Aorta (tissue), 5 donors: ENCODE measurements at regions not wholly inside any gene's neighbourhood (a gene's known extent, or its start where the extent isn't known, plus 50 kb on each side); places are given as distances from the start of the nearest gene placed in this dataset.

Source experiments
- ATAC-seq: fragments of 200-7000 bp; cut with Tn5 transposase; one replicate; pipeline ENCODE4 v1.9.1; 2022; ENCODE audit warnings: moderate library complexity; ENCODE audit not compliant: low FRiP score
- DNase-seq, 2 donors: peaks; one replicate each; pipeline ENCODE4 v3.0.0-alpha.2; 2020
- H3K27ac ChIP-seq, 2 donors: one replicate each; pipeline ENCODE4 v1.5.1; 2013; ENCODE audit warnings: low read length in 2 of 2, mild to moderate bottlenecking in 2 of 2, moderate library complexity in 2 of 2, control low read depth in 1 of 2, inconsistent platforms in 1 of 2, low read depth in 1 of 2
- H3K27me3 ChIP-seq, 2 donors: one replicate each; pipeline ENCODE4 v1.6.1; 2013; ENCODE audit warnings: control low read depth in 1 of 2, low read length in 1 of 2, mild to moderate bottlenecking in 1 of 2, moderate library complexity in 1 of 2; ENCODE audit not compliant: insufficient read depth in 2 of 2, control insufficient read depth in 1 of 2
- H3K36me3 ChIP-seq, 2 donors: one replicate each; pipeline ENCODE4 v1.6.1; 2013; ENCODE audit warnings: control low read depth in 1 of 2, low read length in 1 of 2, mild to moderate bottlenecking in 1 of 2; ENCODE audit not compliant: insufficient read depth in 2 of 2, control insufficient read depth in 1 of 2
- H3K4me1 ChIP-seq, 2 donors: one replicate each; pipeline ENCODE4 v1.6.1; 2013; ENCODE audit warnings: low read length in 2 of 2, control low read depth in 1 of 2, mild to moderate bottlenecking in 1 of 2, moderate library complexity in 1 of 2; ENCODE audit not compliant: insufficient read depth in 2 of 2, control insufficient read depth in 1 of 2
- H3K4me3 ChIP-seq, 2 donors: one replicate each; pipeline ENCODE4 v1.5.1; 2013; ENCODE audit warnings: low read length in 2 of 2, control low read depth in 1 of 2, mild to moderate bottlenecking in 1 of 2
- H3K9me3 ChIP-seq: one replicate; pipeline ENCODE4 v1.6.1; 2013; ENCODE audit warnings: mild to moderate bottlenecking, low read length; ENCODE audit not compliant: control insufficient read depth
- WGBS, 2 donors: extraction: QIAGEN DNeasy Blood & Tissue Kit; methylation state at CpG; one replicate each; pipeline ENCODE4 v1.1.7; 2013; 5-methylcytosine and 5-hydroxymethylcytosine counted together
- intact Hi-C, 2 donors: fragments of 100-400 bp; cut with DNase I; formaldehyde crosslinking; loops; one replicate each; pipeline versions ENCODE4 v1.14.2 to v1.15.0; 2022
- donor health status: healthy with polysubstance abuse.
- donor health status: Bipolar disorder and iron deficiency.
- donor health status: DM: no; HTN: no; CAD: no.
- donor health status: DM: no; HTN: no; CAD: no.
- donor health status: DM: yes; HTN: yes; CAD: no.

DNA sequence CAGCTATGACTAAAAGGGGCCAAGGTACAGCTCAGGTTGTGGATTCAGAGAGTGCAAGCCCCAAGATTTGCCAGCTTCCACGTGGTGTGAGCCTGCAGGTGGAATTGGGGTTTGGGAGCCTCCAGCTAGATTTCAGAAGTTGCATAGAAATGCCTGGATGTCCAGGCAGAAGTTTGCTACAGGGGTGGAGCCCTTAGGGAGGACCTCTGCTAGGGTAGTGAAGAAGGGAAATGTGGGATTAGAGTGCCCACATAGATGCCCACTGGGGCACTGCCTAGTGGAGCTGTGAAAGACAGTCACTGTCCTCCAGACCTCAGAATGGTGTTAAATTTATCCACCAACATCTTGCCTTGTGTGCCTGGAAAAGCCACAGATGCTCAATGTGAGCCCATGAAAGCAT, 255.1 kb downstream of the BMP2 start:
- ATAC-seq (no peak), DNase-seq (no peak)
- Histone ChIP-seq H3K36me3 (no peaks in the 10 kb centered on the region), H3K27me3 (peaks cover 0 to 2% of the 10 kb centered on the region in 2 donors), H3K4me1 (no peaks in the 10 kb centered on the region), H3K9me3 (no peaks in the 10 kb centered on the region), H3K27ac (no peak overlapping the region), H3K4me3 (no peak overlapping the region)
- 56 to 67% methylated on average over 1 of the region's 1 CpG for WGBS, 2 donors
- intact Hi-C loops = no loop called here

DNA sequence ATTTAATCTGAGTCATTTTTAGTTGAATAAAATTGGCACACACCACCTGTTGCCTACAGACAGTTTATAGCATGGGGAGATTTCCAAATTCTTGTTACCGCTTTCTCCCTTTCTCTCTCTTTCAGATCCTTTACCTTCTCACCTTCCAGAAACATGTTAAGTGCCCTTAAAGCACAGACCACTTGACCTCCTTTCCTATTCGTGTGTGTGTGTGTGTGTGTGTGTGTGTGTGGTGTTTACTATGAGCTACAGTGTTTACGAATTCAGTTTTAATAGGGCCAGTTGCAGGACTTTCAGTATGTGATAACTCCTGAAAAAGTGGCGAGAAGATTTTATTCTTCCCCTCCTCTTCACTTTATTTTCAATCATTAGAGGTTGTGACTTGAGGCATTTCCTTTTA, 258.1 kb downstream of the BMP2 start:
- Histone ChIP-seq H3K36me3 (no peaks in the 10 kb centered on the region), H3K4me3 (no peak overlapping the region), H3K4me1 (no peaks in the 10 kb centered on the region), H3K27me3 (peaks cover 0 to 2% of the 10 kb centered on the region in 2 donors), H3K9me3 (no peaks in the 10 kb centered on the region), H3K27ac (no peak overlapping the region)
- intact Hi-C loops = no loop called here
- WGBS, 2 donors = 49 to 51% methylated on average over 4 of the region's 4 CpGs
- no peak for ATAC-seq
- DNase-seq = no peak

DNA sequence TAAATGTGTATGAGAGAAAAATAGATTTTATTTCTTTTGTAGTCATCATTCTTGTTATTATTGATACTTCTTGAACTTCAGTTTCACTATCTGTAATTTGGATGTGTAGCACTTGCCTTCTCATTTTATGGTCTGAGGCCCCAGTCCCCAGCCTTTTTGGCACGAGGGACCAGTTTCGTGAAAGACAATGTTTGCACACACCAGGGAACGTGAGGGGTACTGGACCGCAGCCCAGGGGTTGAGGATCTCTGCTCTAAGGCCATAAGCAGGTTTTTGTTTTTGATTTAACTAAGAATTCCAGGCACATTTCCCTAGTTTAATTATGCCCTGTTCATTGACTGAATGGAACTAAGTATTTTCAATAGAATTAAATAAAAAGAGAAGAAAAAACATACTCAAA, 261.5 kb downstream of the BMP2 start:
- no peaks in the 10 kb centered on the region for H3K9me3 ChIP-seq
- H3K27ac ChIP-seq = no peak overlapping the region
- DNase-seq (no peak), ATAC-seq (no peak)
- no peaks in the 10 kb centered on the region for H3K27me3 ChIP-seq
- no peaks in the 10 kb centered on the region for H3K36me3 ChIP-seq
- no peaks in the 10 kb centered on the region for H3K4me1 ChIP-seq
- H3K4me3 ChIP-seq = no peak overlapping the region
- WGBS, 2 donors = 43 to 52% methylated on average over 4 of the region's 4 CpGs
- intact Hi-C loops = no loop called here

DNA sequence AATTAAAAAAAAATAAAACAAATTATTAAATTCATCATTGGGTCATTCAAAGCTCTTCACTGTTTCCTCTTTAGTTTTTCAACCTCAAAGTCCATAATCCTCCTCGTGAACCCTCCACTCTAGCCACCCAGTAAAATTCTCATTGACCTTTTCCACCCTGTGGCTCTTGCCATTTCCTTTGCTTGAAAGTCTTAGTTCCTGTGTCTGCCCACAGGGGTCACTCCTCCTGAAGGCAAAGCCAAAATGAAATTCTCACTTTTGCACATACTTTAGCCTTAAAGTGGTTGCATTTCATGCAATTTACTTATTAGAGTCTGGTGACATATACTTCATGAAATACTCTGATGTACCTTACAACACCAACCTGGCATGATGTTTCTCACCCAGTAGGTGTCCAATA, 263.7 kb downstream of the BMP2 start:
- intact Hi-C loops = no loop called here
- WGBS, 2 donors = 42 to 43% methylated on average over 1 of the region's 1 CpG
- no peak for ATAC-seq

DNA sequence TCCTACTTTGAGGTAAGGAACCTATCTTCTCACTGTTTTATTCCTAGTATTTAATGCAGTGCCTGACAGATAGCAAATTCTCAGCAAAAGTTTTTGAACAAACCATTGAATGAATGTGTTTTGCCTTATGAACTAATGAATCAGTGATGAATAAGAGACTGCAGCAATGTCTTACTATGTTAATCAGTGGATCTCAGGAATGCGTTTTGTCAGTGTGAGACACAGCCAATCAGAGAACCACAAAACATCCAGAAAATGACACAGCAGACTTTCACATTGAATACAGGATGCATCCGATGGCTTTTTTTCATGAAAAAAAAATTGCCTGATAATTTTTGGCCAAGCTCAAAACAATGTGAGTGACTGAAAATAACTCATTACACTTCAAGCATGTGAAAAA, 270.5 kb downstream of the BMP2 start:
- Histone ChIP-seq H3K4me3 (no peak overlapping the region), H3K9me3 (no peaks in the 10 kb centered on the region), H3K27me3 (no peaks in the 10 kb centered on the region), H3K4me1 (no peaks in the 10 kb centered on the region), H3K36me3 (no peaks in the 10 kb centered on the region), H3K27ac (no peak overlapping the region)
- intact Hi-C loops = no loop called here
- DNase-seq (no peak), ATAC-seq (no peak)
- WGBS, 2 donors = 47 to 63% methylated on average over 2 of the region's 2 CpGs

More for the DNA sequence above, 263.7 kb downstream of the BMP2 start:
- Histone ChIP-seq H3K4me3 (no peak overlapping the region), H3K27me3 (no peaks in the 10 kb centered on the region), H3K9me3 (no peaks in the 10 kb centered on the region), H3K36me3 (no peaks in the 10 kb centered on the region), H3K4me1 (no peaks in the 10 kb centered on the region), H3K27ac (no peak overlapping the region)
- DNase-seq = no peak

DNA sequence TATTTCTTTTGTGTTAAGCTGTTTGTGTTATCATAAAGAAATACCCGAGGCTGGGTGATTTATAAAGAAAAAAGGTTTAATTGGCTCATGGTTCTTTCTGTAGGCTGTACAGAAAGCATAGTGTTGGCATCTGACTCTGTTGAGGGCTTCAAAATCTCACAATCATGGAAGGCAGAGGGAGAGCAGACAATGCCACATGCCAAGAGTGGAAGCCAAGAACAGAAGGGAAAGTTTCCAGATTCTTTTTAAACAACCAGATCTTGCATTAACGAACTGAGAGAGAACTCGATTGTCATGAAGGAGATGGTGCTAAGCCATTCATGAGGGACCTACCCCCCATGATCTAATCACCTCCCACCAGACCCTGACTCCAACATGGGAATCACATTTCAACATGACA, 290.1 kb downstream of the BMP2 start:
- Histone ChIP-seq H3K4me3 (no peak overlapping the region), H3K9me3 (no peaks in the 10 kb centered on the region), H3K27me3 (no peaks in the 10 kb centered on the region), H3K4me1 (no peaks in the 10 kb centered on the region), H3K27ac (no peak overlapping the region), H3K36me3 (no peaks in the 10 kb centered on the region)
- intact Hi-C loops = no loop called here
- 62% methylated on average over 3 of the region's 3 CpGs for WGBS, 2 donors
- ATAC-seq = no peak
- DNase-seq = no peak

DNA sequence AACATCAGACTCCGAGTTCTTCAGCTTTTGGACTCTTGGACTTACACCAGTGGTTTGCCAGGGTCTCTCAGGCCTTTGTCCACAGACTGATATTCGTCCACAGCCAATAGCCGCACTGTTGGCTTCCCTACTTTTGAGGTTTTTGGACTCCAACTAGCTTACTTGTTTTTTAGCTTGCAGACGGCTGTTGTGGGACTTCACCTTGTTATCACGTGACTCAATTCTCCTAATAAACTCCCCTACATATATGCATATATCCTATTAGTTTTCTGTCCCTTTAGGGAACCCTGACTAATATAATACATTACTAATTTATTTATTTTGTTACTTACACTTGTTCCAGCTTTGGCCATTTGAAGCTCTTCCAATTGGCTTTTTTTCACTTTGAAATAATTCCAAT, 311.3 kb downstream of the BMP2 start:
- H3K9me3 ChIP-seq = no peaks in the 10 kb centered on the region
- ATAC-seq (no peak), DNase-seq (no peak)
- H3K27ac ChIP-seq = no peak overlapping the region
- H3K4me1 ChIP-seq = no peaks in the 10 kb centered on the region
- H3K27me3 ChIP-seq = no peaks in the 10 kb centered on the region
- intact Hi-C loops = no loop called here
- H3K4me3 ChIP-seq = no peak overlapping the region
- H3K36me3 ChIP-seq = no peaks in the 10 kb centered on the region
- WGBS, 2 donors = 80 to 83% methylated on average over 5 of the region's 5 CpGs

DNA sequence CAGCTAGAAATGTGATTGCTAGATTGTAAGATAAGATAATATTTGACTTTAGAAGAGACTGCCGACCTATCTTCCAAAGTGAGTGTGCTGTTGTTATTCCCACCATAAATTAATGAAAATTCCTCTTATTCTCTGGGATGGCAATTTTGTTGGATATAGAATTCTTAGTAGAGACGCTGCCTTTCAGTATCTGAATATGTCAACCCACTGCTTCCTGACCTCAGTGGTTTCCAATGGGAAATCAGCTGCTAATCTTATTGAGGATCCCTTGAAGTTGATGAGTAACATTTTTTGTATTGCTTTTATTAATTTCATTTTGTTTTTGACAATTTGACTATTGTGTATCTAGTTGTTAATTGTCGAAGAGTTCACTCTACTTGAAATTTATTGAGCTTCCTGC, 313.0 kb downstream of the BMP2 start:
- H3K4me1 ChIP-seq = no peaks in the 10 kb centered on the region
- intact Hi-C loops = no loop called here
- DNase-seq (no peak), ATAC-seq (no peak)
- no peaks in the 10 kb centered on the region for H3K36me3 ChIP-seq
- H3K27me3 ChIP-seq = no peaks in the 10 kb centered on the region
- no peak overlapping the region for H3K27ac ChIP-seq
- H3K4me3 ChIP-seq = no peak overlapping the region
- H3K9me3 ChIP-seq = peaks cover 1% of the 10 kb centered on the region
- 69 to 74% methylated on average over 3 of the region's 3 CpGs for WGBS, 2 donors

DNA sequence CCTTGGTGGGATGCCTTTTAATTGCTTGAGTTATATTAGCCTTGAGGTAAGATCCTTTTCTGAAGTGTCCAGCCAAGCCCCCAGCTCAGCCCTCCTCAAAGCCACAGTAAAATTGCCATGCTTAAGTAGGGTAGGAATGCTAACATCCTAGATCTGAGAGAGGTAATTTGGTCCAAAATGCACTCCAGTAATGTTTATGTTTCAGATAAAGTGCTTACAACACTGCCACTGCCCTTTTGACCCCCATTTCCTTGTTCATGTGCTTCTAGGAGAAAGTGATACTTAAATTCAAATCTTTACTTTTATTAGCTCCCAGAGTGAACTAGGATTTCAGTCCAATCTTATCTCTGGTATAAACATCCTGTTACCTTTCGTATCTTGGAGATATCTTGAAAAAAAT, 318.0 kb downstream of the BMP2 start:
- 0 to 10% methylated on average over 1 of the region's 1 CpG for WGBS, 2 donors
- ATAC-seq (no peak), DNase-seq (no peak)
- Histone ChIP-seq H3K27ac (no peak overlapping the region), H3K27me3 (no peaks in the 10 kb centered on the region), H3K4me3 (no peak overlapping the region), H3K9me3 (peaks cover 1% of the 10 kb centered on the region), H3K4me1 (no peaks in the 10 kb centered on the region), H3K36me3 (no peaks in the 10 kb centered on the region)
- intact Hi-C loops = no loop called here
